ENCODE measurements at regions not wholly inside any gene's neighbourhood (a gene's known extent, or its start where the extent isn't known, plus 50 kb on each side); places are given as distances from the start of the nearest gene placed in this dataset.
"Not testable (repeated sequence)": the region's sequence is repeated elsewhere in the genome, so short reads cannot be mapped to it uniquely, and the experiment has no call there.

DNA sequence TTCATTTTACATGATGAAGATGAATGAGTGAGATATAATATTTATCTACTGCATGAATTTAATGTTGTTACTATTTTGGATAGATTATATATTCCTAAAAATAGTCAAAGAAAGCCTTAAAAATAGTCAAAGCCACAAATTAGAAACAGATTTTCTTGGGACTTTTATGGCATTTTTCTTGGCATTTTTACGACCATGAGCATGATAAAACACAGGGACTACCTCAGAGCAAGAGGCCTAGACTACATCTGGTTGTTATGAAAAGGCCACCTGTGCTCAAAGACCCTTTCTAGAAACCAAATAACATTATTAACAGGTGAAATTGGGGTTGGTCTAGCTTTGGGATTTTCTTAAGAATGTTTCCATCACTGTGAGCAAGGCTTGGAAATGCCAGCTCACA lies 281.0 kb downstream of the OXSM start:
- no peak for DNase-seq (ENCODE audit: low read depth)

GRCh38 chr3:26074080-26074479 lies 284.2 kb downstream of the OXSM start:
- DNase-seq (ENCODE audit: low read depth): no peak

DNA sequence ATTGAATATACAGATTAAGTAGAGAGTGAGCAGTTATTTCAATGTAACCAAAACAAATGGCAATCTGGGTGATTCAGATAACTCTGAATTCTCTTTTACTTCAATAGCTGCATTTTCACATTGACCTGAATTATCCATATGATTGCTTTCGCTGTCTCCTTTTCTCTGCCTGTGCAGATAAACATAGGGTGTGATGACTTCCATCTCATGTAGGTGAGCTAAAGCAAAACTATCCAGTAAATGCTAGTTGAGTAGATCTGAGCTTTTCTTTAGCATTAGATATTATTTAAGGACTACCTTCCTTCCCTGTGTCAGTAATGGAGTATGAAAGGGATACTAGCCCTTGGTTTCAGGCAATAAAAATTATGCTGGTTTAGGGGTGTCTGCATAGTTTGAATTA lies 288.6 kb downstream of the OXSM start:
- no peak for DNase-seq (ENCODE audit: low read depth)

GRCh38 chr3:26081166-26081565 lies 291.3 kb downstream of the OXSM start:
- no peak for DNase-seq (ENCODE audit: low read depth)

GRCh38 chr3:26081806-26082205 lies 291.9 kb downstream of the OXSM start:
- DNase-seq (ENCODE audit: low read depth): no peak

GRCh38 chr3:26082911-26083310 lies 293.0 kb downstream of the OXSM start:
- DNase-seq (ENCODE audit: low read depth): no peak

GRCh38 chr3:26084629-26085028 lies 294.7 kb downstream of the OXSM start:
- no peak for DNase-seq (ENCODE audit: low read depth)

- DNase-seq (ENCODE audit: low read depth): no peak
Observed at GRCh38 chr3:26087751-26088150, 297.9 kb downstream of the OXSM start.

GRCh38 chr3:26089249-26089648 lies 299.4 kb downstream of the OXSM start:
- DNase-seq (ENCODE audit: low read depth): no peak

GRCh38 chr3:26090589-26090988 lies 300.7 kb downstream of the OXSM start:
- DNase-seq (ENCODE audit: low read depth): no peak

GRCh38 chr3:26091096-26091495 lies 301.2 kb downstream of the OXSM start:
- no peak for DNase-seq (ENCODE audit: low read depth)

DNA sequence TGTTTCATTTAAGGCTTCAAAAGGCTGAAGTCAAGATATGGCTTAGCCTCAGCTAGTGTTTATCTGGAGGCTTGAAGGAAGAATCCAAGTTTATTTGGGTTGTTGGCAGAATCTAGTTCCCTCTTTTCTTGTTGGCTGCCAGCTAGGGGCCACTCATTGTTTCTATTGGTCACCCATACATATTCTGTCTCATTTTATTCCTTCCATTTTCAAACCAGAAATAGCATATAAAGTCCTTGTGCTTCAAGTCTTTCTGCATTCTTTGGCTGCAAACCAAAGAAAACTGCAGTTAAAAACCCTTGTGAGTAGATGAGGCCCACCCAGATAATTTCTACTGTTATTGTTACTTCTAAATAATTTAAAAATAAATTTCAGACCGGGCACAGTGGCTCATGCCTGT lies 301.7 kb downstream of the OXSM start:
- DNase-seq (ENCODE audit: low read depth): no peak

GRCh38 chr3:26097111-26097510 lies 307.2 kb downstream of the OXSM start:
- not testable (repeated sequence) for DNase-seq (ENCODE audit: low read depth)

GRCh38 chr3:26099692-26100091 lies 309.8 kb downstream of the OXSM start:
- no peak for DNase-seq (ENCODE audit: low read depth)

DNA sequence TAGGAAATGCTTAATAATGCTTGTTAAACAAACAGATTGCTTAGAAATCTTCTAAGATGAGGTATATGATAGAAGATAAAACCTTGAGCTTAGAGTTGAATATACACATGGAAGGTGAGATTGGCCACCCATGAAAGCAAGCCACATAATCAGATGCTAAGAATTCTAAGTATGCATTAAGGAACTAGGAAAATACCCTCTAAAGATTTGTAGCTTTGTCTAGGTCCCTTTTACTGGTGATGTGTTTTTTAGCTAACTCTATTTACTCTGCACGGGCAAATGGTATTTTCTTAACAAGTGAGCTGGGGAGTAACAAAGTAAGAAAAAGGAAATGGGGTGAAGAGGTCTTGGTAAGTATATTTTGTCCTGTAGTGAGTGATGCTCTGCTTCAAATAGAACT lies 310.3 kb downstream of the OXSM start:
- no peak for DNase-seq (ENCODE audit: low read depth)

- DNase-seq (ENCODE audit: low read depth): no peak
Observed at GRCh38 chr3:26102376-26102775, 312.5 kb downstream of the OXSM start.

- no peak for DNase-seq (ENCODE audit: low read depth)
Observed at GRCh38 chr3:26104851-26105251, 315.0 kb downstream of the OXSM start.

DNA sequence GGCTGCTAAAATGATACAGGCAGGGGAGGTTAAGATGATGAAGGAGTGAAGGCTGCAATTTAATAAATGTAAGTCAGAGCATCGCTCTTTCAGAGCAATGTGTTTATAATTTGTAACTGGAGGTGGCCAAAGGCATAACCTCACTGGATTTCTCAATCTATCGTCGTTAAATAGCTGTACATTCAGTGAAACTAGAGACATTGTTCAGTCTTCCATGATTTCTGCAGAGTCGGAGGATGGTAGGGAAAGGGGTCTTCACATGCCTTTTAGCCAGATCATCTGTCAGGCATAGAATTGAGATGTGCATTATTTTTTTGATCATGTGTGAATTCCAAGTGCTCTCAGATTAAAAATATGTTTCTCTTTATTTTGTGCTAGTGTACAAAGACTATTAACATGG lies 315.4 kb downstream of the OXSM start:
- DNase-seq (ENCODE audit: low read depth): no peak

DNA sequence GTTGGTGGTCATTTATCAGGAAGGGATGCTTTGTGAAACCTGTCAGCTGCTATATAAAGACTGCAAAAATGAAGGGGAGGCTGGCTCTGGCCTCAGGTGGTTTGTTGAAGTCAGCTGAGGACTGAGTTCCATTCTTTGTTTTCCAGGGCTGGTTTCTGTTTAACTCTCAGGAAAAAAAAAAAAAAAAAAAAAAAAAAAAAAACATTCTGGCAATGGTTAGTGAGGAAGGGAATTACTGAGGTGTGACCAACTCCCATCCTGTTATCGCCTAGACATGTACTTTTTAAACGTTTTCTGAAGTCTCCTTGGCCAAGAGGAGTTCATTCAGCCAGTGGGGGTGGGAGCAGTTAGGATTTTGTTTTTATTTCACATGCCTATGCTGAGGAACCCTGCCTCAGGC lies 316.3 kb downstream of the OXSM start:
- DNase-seq (ENCODE audit: low read depth): no peak

GRCh38 chr3:26108846-26109489 lies 319.1 kb downstream of the OXSM start:
- no peak for DNase-seq (ENCODE audit: low read depth)

GRCh38 chr3:26114851-26115250 lies 325.0 kb downstream of the OXSM start:
- no peak for DNase-seq (ENCODE audit: low read depth)

- no peak for DNase-seq (ENCODE audit: low read depth)
Observed at GRCh38 chr3:26118165-26118564, 328.3 kb downstream of the OXSM start.

- no peak for DNase-seq (ENCODE audit: low read depth)
Observed at GRCh38 chr3:26132942-26133341, 343.1 kb downstream of the OXSM start.

DNA sequence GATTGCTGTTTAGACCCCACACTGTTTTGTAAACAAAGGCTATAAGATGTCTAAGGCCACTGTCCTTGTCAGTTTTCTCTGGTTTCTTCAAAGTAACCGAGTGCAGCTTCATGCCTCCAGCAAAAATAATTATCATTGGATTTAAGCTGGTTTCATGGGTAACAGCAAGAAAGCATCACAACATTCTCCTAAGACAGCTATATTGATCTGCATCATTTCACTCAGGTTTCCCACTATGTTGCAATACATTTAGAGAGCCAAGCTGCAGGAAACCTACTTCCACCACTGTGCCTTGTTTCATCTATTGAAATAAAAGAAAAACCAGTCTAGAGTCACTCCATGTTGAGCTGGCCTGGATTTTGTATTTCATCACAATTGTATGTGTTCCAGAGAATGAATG lies 351.4 kb downstream of the OXSM start:
- no peak for DNase-seq (ENCODE audit: low read depth)

DNA sequence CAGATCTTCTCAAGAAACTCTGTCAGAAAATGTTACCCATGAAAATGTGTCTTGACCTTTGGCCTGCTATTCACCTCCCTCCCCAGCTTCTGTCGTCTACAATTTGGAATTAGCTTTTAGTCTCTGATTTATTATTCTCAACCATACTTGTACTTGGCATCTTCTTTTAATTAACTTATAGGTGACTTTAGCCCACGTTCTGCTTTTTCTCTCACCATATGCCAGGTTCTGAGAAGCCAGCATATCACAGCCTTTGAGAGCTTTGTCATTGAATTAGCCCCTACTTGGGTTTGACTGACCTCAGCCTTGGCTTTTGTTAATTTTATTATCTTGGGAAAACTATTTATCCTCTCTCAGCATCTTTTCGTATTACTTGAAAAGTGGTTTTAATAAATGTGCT lies 355.9 kb downstream of the OXSM start:
- no peak for DNase-seq (ENCODE audit: low read depth)
